HepG2 (cell line): ENCODE measurements at regions not wholly inside any gene's neighbourhood (a gene's known extent, or its start where the extent isn't known, plus 50 kb on each side); places are given as distances from the start of the nearest gene placed in this dataset.

Experiments used
- ATAC-seq: fragments of 200-7000 bp; cut with Tn5 transposase; 3 replicates; pipeline ENCODE4 v1.9.1; 2020; ENCODE audit warnings: mild to moderate bottlenecking, moderate library complexity
- BruUV-seq: library from RNA; stranded (reverse); fragments of 400-500 nt; replicated peaks from 2 replicates; lab custom pipeline; 2021; lab: Mats Ljungman, UMichigan
- CTCF ChIA-PET: fragments of 300-600 bp; formaldehyde crosslinking; extraction: SDS; loops from one replicate; lab custom pipeline; 2021; ENCODE audit warnings: low total read pairs, inconsistent platforms, low intra/inter-chr PET ratio; lab: Yijun Ruan, JAX
- POLR2A ChIA-PET: fragments of 350-600 bp; sonication (Branson Sonifier 250); formaldehyde crosslinking; loops from one replicate; lab custom pipeline; 2020; ENCODE audit warnings: antibody characterized with exemption, inconsistent platforms; lab: Yijun Ruan, JAX
- DNase-seq: peaks from one replicate; pipeline ENCODE4 v3.0.0-alpha.2; 2015; ENCODE audit warnings: low spot score
- FAIRE-seq: peaks from 3 replicates; lab custom pipeline; 2011; peaks lifted over from hg19 to GRCh38; lab: Jason Lieb, UNC
- H2AFZ ChIP-seq: one replicate; pipeline ENCODE4 v1.6.1; 2011; ENCODE audit warnings: low read length, inconsistent platforms
- H3K27ac ChIP-seq: fragments of 300-600 bp; 3 replicates; pipeline ENCODE4 v1.8.0; 2011; ENCODE audit warnings: mixed run types, mild to moderate bottlenecking, mixed read lengths, low read length, inconsistent platforms; ENCODE audit not compliant: insufficient read depth; ENCODE audit errors: extremely low read length
- H3K27me3 ChIP-seq, 2 experiments: fragments of 200-600 bp in 1 of 2; 2 replicates in 1 of 2; 3 replicates in 1 of 2; pipeline versions ENCODE4 v1.6.0 to v1.8.0; 2011; ENCODE audit warnings: low read length in 2 of 2, mild to moderate bottlenecking in 2 of 2, moderate library complexity in 2 of 2, inconsistent platforms in 1 of 2; ENCODE audit not compliant: insufficient read depth in 2 of 2, control insufficient read depth in 1 of 2
- H3K36me3 ChIP-seq, 2 experiments: fragments of 200-600 bp in 1 of 2; replicated peaks in 1 of 2; 2 replicates in 1 of 2; 3 replicates in 1 of 2; pipeline versions ENCODE4 v1.5.1 to v1.8.0; 2011; ENCODE audit warnings: low read length in 2 of 2, inconsistent platforms in 1 of 2; ENCODE audit not compliant: insufficient read depth in 2 of 2, control insufficient read depth in 1 of 2
- H3K4me1 ChIP-seq: 2 replicates; pipeline ENCODE4 v1.5.1; 2012; ENCODE audit warnings: low read length, inconsistent platforms; ENCODE audit not compliant: insufficient read depth
- H3K4me2 ChIP-seq: 2 replicates; pipeline ENCODE4 v1.6.0; 2011; ENCODE audit warnings: low read depth, low read length, inconsistent platforms
- H3K4me3 ChIP-seq, 3 experiments: fragments of 200-600 bp in 1 of 3; sonication (generic), shearing (Covaris generic) in 1 of 3; replicated peaks in 1 of 3; 2 replicates each; pipeline ENCODE4 v1.5.1; 2011 to 2016; ENCODE audit warnings: low read length in 3 of 3, inconsistent platforms in 2 of 3, low read depth in 2 of 3, mild to moderate bottlenecking in 2 of 3, control low read depth in 1 of 3, mixed read lengths in 1 of 3; ENCODE audit not compliant: insufficient read depth in 1 of 3
- H3K79me2 ChIP-seq: one replicate; pipeline ENCODE4 v1.6.1; 2011; ENCODE audit warnings: low read length, inconsistent platforms; ENCODE audit not compliant: insufficient read depth
- H3K9ac ChIP-seq: 2 replicates; pipeline ENCODE4 v1.6.0; 2011; ENCODE audit warnings: mild to moderate bottlenecking, low read depth, low read length, inconsistent platforms; ENCODE audit not compliant: insufficient read depth
- H3K9me3 ChIP-seq: 2 replicates; pipeline ENCODE4 v1.5.1; 2012; ENCODE audit warnings: mild to moderate bottlenecking, low read length
- H4K20me1 ChIP-seq: 2 replicates; pipeline ENCODE4 v1.6.0; 2011; ENCODE audit warnings: inconsistent platforms, mild to moderate bottlenecking, low read length, moderate library complexity; ENCODE audit not compliant: insufficient read depth
- ASH2L ChIP-seq: fragments of 300-600, 200-600 bp; sonication (generic); IDR thresholded peaks from 2 replicates; pipeline ENCODE4 v1.7.0; 2017; ENCODE audit warnings: low read depth, mild to moderate bottlenecking, moderate library complexity, mixed read lengths, low read length; ENCODE audit not compliant: insufficient read length
- CBX1 ChIP-seq: IDR thresholded peaks from one replicate; pipeline ENCODE4 v1.6.1; 2016; ENCODE audit warnings: antibody characterized with exemption, low read depth
- MATR3 ChIP-seq: sonication (generic); formaldehyde crosslinking; IDR thresholded peaks from 2 replicates; pipeline ENCODE4 v1.4.0; 2020; ENCODE audit warnings: missing genetic modification reagents
- PHF20 ChIP-seq: sonication (generic); formaldehyde crosslinking; IDR thresholded peaks from 2 replicates; pipeline ENCODE4 v1.5.0; 2020; ENCODE audit warnings: mild to moderate bottlenecking, missing genetic modification reagents
- PRDM4 ChIP-seq: sonication (generic); formaldehyde crosslinking; IDR thresholded peaks from 2 replicates; pipeline ENCODE4 v1.9.0; 2021; ENCODE audit warnings: missing genetic modification reagents, borderline replicate concordance
- USF2 ChIP-seq, 2 experiments: sonication (generic) in 1 of 2; formaldehyde crosslinking in 1 of 2; IDR thresholded peaks; 2 replicates each; pipeline versions ENCODE4 v1.5.1 to v1.6.1; 2011 to 2020; ENCODE audit warnings: borderline replicate concordance in 1 of 2, low read depth in 1 of 2, low read length in 1 of 2, mild to moderate bottlenecking in 1 of 2, missing genetic modification reagents in 1 of 2, moderate library complexity in 1 of 2
- ZBTB3 ChIP-seq: sonication (generic); formaldehyde crosslinking; IDR thresholded peaks from 2 replicates; pipeline ENCODE4 v1.4.0; 2020; ENCODE audit warnings: low read depth, mild to moderate bottlenecking, moderate library complexity, missing genetic modification reagents, borderline replicate concordance
- ZFP82 ChIP-seq: sonication (generic); formaldehyde crosslinking; IDR thresholded peaks from 2 replicates; pipeline ENCODE4 v1.5.1; 2020; ENCODE audit warnings: mild to moderate bottlenecking, missing genetic modification reagents, borderline replicate concordance
- ZNF451 ChIP-seq: sonication (generic); formaldehyde crosslinking; IDR thresholded peaks from 2 replicates; pipeline ENCODE4 v1.5.0; 2020; ENCODE audit warnings: mild to moderate bottlenecking, missing genetic modification reagents
- ZNF503 ChIP-seq: sonication (generic); formaldehyde crosslinking; IDR thresholded peaks from 2 replicates; pipeline ENCODE4 v1.4.0; 2020; ENCODE audit warnings: missing genetic modification reagents
- ZNF704 ChIP-seq: sonication (generic); formaldehyde crosslinking; IDR thresholded peaks from 2 replicates; pipeline ENCODE4 v1.8.1; 2023; ENCODE audit warnings: mild to moderate bottlenecking, inconsistent platforms, moderate library complexity, missing genetic modification reagents, borderline replicate concordance
- WGBS: methylation state at CpG from one replicate; pipeline ENCODE4 v1.1.6; 2017; ENCODE audit warnings: low lambda C conversion rate; 5-methylcytosine and 5-hydroxymethylcytosine counted together
- in situ Hi-C: cut with HindIII; loops from 2 replicates; pipeline ENCODE4 v1.10.0; 2017; ENCODE audit warnings: low pct_unique_long_range_greater_than_20kb; ENCODE audit not compliant: extremely low pct_ligation_motif_present
- intact Hi-C: fragments of 100-400 bp; cut with micrococcal nuclease; formaldehyde crosslinking; loops from one replicate; pipeline ENCODE4 v1.10.0; 2022; ENCODE audit not compliant: unreplicated experiment

GRCh38 chr2:16155366-16155765 is 215.0 kb downstream of the MYCN start (continued):
- TF ChIP-seq ZNF704 (CRISPR knock-in tag) (no peak), ZNF451 (CRISPR knock-in tag) (no peak)

- DNase-seq = no peak
- H2AFZ ChIP-seq = no peak overlapping the region
- no peaks in the 10 kb centered on the region for H3K36me3 ChIP-seq
- H3K27me3 ChIP-seq = peaks cover 0 to 2% of the 10 kb centered on the region in 2 experiments; a peak in 1 of 5 replicates
- TF ChIP-seq ASH2L (no peak), ZFP82 (CRISPR knock-in tag) (no peak), ZBTB3 (no peak), CBX1 (no peak), ZNF503 (no peak), PHF20 (CRISPR knock-in tag) (no peak), PRDM4 (CRISPR knock-in tag) (no peak), MATR3 (CRISPR knock-in tag) (no peak), USF2 (IDR thresholded peaks at IDR 0.05; ENCODE audit: low read depth, low read length) (no peak), USF2 (CRISPR knock-in tag; IDR thresholded peaks at IDR 0.05; ENCODE audit: borderline replicate concordance) (no peak)
- no TSS peak for BruUV-seq
- H3K4me2 ChIP-seq = no peak overlapping the region
- CTCF ChIA-PET = no interaction called here
- in situ Hi-C loops = no loop called here
- no peaks in the 10 kb centered on the region for H3K79me2 ChIP-seq
- ATAC-seq = no peak
- H3K4me3 ChIP-seq = no peak overlapping the region
- intact Hi-C loops = no loop called here
- WGBS = 32% methylated on average over 4 of the region's 4 CpGs
- H4K20me1 ChIP-seq = no peaks in the 10 kb centered on the region
- H3K4me1 ChIP-seq = no peaks in the 10 kb centered on the region
- FAIRE-seq = no peak
- POLR2A ChIA-PET = no interaction called here
- no peak overlapping the region for H3K9ac ChIP-seq
- H3K9me3 ChIP-seq = no peaks in the 10 kb centered on the region
- no peak overlapping the region for H3K27ac ChIP-seq
These were observed 214.3 kb downstream of the MYCN start for GRCh38 chr2:16154501-16155280.
